Hematopoietic multipotent progenitor cell treated with erythropoietin and hydrocortisone succinate and interleukin-3 and kit ligand, for 8 days (in vitro differentiated cells): ENCODE measurements at regions not wholly inside any gene's neighbourhood (a gene's known extent, or its start where the extent isn't known, plus 50 kb on each side); places are given as distances from the start of the nearest gene placed in this dataset.
"Not testable (repeated sequence)": the region's sequence is repeated elsewhere in the genome, so short reads cannot be mapped to it uniquely, and the experiment has no call there.

Source experiments
- DNase-seq: peaks from one replicate; pipeline ENCODE4 v3.0.0-alpha.2; 2015

DNA sequence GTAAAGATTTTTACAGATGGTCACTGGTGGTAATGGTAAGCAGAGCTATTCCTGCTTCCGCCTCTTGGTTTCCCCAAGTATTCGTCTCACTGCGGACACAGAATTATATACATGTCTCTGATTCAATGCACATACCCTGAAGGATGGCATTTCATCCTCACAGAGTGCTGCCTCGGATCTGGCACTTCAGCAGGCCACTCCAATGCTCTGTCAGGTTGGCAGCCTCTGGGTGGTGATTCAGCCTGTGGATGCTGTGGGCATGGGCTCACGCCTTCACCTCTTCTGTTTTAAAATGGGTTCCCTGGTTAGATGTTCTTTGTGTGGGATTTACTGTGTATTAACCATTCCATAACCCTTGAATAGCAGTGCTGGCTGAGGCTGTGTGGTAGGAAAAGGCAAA, 182.6 kb upstream of the ZNF608 start:
- DNase-seq: no peak

DNA sequence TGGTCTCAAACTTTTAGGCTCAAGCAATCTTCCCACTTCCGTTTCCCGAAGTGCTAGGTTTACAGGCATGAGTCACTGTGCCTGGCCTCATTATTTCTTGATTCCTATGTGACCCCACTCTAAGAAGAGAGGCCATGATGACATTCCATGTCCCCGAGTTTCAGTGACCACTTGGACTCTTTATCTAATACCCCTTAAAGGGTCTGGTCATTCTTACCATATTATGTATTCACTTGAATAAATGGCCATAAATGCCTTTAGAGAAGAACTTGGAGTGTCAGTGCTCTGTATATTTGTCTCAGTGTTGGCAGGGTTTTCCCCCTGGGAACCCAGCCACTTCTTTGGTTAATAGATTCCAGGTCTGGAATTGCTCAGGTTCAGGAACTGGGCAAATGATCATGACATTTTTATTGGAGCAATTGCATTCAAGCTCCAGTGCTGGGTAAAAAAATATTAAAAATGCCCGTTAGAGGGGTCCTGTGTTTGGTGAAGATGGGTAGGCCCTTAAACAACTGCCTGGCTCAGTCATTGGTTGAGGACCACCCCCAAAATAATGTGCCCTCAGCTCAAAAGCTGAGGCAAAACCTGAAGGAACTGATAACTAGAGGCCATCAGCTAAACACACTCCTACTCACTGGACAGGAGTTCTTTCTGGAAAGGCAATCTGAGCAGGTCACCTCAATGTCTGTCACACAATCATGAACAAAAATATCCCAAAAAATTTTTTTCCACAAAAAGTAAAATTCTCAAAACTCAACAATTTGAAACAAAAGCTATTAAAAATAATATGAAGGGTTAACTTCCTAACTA, 186.6 kb upstream of the ZNF608 start:
- DNase-seq: no peak

DNA sequence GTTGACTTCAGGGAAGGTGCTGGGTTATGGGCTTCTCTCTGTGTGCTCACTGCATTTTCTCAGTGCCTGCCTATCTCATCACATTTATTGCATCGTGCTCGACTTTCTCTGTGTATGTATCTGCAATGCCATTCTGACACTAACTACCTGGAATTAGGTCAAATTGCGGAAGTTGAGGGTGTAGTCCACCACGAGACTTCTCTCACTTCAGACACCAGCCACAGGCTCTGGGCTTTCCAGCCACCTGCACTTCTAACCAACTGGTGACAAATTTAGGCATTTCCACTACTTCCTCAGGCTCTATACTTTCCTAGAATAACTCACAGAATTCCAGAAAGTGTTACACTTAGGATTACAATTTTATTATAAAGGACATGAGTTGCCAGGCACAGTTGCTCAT, 188.6 kb upstream of the ZNF608 start:
- DNase-seq: no peak

DNA sequence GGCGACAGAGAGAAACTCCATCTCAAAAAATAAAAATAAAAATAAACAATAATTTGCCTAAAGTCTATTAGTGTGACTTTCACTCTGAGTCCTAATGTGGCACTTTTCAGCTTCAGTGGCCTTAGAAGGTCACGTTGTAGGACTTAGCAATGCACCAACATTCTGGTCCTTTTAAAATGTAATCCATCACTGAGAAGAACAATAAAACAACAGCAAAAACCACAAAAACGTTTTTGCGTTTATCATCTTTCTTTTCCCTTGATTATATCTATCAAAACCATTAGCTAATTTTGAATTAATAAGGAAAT, 190.1 kb upstream of the ZNF608 start:
- no peak for DNase-seq

DNA sequence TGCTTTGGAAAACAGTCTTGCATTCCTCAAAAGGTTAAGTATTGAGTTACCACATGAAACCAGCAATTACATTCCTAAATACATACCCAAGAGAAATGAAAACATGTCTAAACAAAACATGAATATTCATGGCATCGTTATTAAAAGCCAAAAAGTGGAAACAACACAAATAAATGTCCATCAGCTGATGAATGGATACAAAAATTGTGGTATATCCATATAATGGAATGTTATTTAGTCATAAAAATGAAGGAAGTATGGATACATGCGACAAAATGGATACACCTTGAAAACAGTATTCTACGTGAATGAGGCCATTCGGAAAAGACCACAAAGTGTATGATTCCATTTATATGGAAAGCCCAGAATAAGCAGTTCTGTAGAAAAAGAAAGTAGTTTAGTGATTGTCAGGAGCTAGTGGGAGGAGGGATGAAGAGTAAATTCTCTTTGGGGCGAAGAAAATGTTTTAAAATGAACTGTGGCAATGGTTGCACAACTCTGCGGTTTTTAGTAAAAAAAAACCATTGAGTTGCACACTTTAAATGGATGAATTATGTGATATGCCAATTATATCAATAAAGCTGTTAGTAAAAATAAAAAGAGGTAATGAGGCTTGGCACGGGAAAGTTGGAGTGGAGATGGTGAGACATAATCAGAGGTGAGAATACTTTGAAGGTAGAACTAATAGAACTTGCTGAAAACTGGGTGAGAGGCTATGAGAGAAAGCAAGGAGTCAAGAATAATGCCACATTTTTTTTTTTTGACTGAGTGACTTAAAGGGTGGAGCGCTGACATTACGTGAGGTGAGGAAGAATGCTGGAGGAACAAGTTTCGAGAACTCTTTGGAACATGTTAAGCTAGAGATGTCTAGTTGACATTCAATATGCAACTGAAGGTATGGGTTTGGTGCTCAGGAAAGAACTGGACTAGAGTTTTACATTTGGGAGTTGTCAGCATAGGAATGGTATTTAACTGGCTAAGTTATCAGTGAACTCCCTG, 194.9 kb upstream of the ZNF608 start:
- DNase-seq: no peak

DNA sequence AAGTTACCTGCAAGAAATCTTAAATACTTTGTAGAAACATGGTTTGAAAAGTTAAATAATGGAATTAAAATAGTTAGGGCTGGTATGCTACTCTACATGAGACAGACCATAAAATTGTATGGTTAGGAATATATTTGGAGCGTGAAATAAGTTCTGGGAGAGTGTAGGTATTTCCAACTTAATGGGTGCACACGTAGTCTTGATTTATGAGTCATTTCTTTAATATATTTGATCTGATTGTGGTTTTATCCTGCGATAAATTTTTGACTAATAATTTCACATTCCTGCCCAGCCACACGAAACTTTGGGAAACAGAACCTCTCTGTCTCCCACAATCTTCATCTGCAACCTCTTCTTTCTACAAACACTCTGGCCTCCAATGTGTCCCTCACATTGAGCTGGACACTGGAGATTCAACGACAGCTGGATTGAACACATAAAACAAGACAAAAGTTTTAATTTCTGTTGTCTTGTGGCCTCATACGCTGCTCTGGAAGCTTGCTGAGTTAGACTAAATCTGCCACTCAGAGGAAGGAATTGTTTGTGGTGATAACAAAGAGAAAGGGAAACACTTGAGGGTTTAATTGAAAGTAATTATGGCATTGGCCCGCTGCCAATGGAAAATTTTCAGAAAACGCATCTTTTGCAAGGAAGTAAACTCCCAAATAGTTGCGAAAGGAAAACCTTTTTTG, 201.8 kb upstream of the ZNF608 start:
- no peak for DNase-seq

DNA sequence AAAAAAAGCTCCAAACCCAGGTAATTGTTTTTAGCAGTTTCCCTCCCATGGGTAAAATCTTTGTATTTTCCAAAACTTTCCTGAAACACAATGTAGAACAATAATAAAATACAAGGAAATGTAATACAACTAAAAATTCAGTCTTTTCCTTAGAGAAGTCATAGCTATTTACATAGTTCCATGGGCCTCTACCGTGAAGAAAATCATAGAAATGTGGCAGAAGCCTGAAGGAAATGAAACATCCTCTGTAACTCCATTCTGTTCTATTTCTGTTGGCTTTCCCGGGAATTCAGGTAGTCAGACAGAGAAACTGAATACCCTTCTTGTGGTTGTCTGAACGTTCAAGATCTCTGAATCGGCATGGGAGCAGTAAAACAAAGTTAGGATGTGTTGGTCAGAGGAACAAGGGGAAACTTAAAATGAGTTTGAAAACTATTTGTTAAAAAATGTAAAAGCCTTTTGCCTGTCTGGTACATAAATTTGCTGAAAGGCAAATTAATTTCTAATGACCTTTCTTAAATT, 202.4 kb upstream of the ZNF608 start:
- DNase-seq: no peak

DNA sequence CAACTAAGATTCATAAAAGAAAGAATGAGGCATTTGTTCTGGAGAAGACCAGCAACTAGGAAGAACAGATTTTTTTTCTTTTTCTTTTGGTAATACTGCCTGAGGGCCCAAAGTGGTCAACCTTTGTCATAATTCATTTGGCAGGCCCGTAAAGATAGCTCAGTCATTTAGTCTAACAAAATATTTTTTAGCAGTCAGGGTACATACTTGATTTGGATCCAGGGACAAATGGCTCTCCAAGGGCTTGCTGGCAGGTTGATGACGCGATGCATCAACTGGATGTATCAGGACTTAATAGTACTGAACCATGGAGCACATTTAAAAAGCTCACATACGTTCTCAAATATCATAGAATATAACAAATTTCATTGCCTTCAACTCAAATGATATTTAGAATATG, 203.4 kb upstream of the ZNF608 start:
- no peak for DNase-seq

DNA sequence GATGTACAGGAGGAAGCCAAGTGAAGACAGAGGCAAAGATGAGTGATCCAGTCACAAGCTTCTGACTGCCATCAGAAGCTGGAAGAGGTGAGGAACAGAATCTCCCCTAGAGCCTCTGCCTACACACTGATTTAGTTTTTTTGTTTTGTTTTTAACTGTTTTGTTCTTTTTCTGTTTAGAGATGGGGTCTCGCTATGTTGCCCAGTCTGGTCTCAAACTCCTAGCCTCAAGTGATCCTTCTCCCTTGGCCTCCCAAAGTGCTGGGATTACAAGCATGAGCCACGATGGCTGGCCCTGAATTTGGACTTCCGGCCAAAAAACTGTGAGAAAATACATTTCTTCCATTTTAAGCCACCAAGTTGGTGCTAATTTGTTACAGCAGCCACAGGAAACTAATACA, 204.7 kb upstream of the ZNF608 start:
- no peak for DNase-seq

DNA sequence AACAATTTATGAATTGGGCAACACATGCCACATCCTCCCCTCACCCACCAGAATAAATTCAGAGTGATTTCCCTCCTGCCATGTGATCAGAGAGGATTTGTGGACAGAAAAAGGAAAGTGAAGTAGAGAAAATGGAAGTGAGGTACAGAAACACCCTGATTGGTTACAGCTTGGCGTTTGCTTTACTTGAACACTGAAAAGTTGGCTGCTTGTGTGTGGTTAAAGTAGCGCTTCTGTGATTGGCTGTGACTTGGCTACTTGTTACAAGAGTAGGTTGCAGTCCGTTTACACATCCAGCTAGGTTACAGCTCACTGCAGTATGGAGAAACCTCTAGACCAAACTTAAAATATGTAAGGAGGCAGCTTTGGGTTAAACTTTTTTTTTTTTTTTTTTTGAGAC, 205.2 kb upstream of the ZNF608 start:
- DNase-seq: no peak

DNA sequence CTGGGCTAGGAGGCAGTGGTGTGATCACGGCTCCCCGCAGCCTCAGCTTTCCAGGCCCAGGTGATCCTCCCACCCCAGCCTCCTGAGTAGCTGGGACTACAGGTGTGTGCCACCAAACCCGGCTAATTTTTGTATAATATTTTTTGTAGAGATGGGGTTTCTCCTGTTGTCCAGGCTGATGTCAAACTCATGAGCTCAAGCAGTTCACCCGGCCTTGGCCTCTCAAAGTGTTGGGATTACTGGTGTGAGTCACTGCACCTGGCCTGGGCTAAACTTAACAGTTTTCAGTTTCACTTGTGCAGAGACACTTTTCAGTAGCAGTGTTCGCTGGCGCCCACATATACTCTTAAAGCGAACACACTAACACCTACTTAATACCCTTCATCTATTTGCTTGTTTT, 205.6 kb upstream of the ZNF608 start:
- DNase-seq: no peak

DNA sequence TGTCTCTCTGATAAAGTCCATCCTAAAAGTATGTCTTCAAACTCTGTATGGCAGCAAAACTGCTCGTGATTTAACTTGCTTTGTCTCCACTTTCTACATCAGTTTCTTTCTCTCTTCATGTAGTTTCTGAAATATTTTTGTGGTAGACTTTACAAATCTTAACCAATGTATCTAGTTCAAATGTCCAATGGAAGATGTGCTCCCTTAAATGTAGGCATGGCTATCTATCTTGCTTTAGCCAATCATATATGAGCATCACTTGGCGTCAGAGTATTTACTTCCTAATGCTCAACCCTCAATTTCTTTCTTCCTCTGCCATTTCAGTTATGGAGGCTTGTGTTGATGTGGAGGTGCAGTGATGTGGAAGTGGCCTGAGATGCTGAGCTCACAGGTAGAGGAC, 206.1 kb upstream of the ZNF608 start:
- DNase-seq: no peak

DNA sequence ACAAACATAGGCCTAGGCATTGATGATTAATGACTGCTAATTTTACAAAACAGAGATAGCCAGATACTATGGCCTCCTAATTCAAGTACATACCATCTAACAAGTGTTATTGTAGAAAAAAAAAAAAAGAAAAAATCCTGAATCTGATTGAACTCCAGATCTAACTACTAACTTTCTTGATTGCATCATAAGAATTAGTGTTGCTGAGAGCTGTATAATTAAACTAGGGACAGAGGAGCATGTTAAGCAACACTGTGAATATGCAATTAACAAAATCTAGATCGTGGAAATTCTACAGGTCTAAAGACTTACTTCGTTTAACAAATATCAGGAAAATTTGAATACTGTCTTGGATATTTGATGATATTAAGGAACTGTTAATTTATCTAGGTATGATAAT, 208.3 kb upstream of the ZNF608 start:
- no peak for DNase-seq

DNA sequence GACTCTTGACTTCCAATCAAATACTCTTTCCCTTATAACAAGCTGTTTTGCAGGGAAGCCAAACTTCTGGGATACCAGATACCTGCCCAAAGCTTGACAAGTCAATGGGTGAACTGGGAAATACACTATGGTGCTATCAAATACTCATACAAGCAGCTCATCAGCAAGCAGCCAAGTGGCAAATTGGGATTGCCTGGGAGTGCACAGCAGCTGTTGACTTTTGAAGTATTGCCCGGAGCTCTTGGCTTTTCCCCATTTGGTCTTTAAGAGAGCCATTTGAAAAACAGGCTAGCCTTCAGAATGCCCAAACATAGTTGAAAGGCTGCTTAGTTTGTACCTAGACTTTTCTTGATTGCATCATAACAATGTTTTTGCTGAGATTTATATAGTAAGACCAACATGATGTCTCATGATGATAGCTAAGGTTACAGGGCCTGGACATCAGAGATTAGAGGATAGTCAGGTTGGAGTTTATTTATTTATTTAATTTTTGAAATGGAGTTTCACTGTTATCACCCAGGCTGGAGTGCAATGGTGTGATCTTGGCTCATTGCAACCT, 210.1 kb upstream of the ZNF608 start:
- no peak for DNase-seq

DNA sequence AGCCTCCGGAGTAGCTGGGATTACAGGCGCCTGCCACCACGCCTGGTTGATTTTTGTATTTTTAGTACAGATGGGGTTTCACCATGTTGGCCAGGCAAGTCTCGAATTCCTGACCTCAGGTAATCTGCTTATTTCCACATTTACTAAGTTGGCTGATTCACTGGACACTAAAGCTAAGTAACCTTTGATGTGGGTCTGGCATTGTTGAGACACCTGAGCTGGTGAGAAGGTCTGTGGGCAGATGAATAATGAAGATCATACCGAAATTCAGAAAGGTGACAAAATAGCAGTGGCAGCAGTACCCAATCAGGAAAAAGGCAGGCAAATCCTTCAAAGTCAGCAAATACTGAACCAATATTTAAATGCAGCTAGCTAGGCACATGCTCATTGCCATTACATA, 210.6 kb upstream of the ZNF608 start:
- no peak for DNase-seq

DNA sequence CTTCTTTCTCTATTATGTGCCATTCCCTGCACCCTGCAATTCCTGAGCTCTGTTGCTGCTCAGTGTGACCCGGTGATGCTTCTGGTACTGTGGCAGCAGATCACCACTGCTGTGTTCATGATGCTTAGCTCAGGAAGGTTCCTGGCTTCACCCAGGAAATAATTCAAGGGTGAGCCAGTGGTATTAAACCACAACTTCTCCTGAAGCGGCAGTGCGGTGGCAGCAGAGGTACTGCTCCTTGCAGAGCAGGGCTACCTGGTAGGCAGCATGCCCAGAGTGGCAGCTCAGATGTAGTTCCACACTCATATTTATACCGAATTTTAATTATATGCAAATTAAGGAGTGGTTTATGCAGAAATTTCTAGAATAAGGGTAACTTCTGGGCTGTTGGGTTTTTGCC, 213.8 kb upstream of the ZNF608 start:
- DNase-seq: no peak

DNA sequence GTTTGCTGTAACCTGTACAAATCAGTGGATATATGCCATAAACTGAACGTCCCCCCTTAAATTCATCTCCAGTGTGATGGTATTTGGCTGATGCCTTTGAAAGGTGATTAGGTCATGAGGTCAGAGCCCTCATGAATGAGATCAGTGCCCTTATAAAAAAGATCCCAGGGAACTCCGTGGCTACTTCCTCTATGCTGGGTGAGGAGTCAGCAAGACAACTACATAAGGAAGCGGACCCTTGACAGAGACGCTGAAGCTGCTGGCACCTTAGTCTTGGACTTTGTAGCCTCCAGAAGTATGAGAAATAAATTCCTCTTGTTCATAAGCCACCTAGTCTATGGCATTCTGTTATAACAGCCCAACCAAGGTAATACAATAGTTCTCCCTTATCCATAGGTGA, 215.1 kb upstream of the ZNF608 start:
- DNase-seq: no peak

DNA sequence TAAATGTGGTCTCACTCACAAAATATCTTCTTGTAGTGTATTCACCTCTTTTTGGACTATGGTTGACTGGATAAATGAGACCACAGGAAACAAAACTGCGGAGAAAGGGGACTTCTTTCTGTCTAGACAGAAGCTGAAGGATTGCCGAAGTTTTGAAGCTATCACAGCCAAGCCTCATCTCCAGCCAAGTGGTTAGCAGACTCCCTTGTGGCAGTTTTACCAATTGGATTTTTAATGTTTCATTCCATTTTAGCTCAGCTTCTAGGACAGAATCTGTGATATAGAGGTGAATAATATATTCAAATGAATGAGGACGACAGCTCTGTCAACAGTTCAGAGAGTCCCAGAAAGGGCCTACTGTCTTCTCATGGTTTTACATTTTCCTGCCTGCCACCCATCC, 215.7 kb upstream of the ZNF608 start:
- no peak for DNase-seq

DNA sequence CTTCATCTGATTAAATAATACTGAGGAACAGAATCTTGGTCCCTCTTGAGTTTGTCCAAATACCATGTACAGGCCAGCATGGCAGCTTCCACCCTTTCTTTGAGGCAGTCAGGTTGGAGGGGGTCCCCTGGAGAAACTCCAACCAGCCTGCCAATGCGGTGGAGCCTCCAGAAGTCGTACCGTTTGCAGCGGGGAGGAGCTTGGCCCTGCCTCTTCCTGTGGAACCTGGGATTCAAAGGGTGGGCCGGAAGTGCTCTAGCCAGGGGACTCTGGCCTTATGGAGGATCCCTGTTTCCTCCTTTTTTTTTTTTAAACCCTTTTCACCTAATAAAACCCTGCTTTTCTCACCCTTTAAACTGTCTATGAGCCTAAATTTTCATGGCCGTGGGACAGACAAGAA, 216.3 kb upstream of the ZNF608 start:
- no peak for DNase-seq

DNA sequence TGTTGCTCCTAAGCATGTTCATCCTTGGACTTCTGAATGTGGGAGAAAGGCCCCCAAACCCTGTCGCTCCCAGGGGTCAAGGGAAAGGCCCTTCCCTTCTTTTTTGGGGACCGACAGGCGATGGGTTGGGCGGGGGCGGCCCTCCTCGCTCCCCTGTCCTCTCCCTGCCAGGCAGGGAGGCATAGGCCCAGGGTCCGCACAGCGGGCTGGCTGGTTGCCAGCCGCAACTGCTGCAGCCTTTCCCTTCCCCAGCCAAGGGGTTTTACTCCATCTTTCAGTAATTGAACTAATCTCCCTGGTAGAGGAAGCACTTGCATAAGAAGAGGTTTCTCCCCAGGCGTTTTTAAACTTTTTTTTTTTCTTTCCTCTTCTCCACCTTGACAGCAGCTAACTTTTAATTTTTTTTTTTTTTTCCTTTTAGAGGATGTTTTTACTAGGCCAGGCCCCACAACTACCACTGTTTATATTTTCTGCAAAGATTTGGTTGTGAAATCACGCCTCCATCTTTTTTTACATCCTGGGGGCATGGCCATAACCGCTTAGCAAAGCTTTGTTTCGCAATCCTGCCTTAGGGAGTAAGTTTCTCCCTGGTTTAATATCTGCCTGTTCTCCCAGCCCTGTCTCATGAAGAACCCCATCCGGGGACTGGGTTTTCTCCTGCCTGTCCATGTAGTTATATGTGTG, 216.9 kb upstream of the ZNF608 start:
- no peak for DNase-seq

DNA sequence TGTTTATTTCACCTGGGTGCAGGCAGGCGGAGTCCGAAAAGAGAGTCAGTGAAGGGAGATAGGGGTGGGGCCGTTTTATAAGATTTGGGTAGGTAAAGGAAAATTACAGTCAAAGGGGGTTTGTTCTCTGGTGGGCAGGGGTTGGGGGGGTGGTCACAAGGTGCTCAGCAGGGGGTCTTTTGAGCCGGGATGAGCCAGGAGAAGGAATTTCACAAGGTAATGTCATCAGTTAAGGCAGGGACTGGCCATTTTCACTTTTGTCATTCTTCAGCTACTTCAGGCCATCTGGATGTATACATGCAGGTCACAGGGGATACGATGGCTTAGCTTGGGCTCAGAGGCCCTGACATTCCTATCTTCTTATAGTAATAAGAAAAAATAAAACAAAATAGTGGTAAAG, 220.3 kb upstream of the ZNF608 start:
- not testable (repeated sequence) for DNase-seq

DNA sequence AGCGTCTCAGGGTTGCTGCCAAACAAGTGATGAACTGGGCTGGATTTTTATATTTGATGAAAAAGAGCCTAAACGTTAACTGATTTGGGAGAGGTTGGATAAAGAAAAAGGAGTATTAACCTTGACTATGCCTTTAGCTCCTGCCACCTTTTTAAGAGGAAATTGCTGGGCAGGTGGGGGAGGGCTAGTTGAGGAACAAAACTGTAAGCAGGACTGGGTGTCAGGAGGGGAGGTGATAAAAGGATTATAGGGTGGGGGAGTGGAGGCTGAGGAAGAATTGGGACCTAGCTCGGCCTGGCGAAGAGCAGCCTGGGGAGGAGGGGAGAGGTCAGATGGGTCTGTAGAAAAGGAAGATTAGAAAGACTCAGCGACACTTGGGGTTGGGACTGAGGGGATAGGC, 223.9 kb upstream of the ZNF608 start:
- not testable (repeated sequence) for DNase-seq

DNA sequence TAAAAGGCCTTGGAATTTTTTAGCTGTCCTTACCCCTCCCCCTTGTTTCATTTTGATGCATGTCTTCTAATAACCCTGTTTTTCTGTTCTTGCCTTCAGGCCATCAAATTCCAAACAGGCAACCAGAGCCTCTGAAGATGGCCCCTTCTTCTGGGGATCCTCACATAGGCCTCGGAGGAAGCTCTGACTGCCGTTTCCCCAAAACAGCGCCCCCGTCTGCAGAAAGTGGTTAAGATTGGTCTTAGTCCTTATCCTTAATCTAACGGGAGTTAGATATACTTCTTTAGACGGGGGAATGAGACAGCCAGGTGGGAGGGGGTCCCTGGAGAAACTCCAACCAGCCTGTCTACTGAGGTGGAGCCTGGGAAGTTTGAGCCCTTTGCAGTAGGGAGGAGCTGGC, 226.3 kb upstream of the ZNF608 start:
- DNase-seq: no peak
